Heart right ventricle (tissue), 16 donors: ENCODE measurements at regions not wholly inside any gene's neighbourhood (a gene's known extent, or its start where the extent isn't known, plus 50 kb on each side); places are given as distances from the start of the nearest gene placed in this dataset.
A peak's percentile ranks its signal among the peaks of the same experiment; 100 is the strongest.

Experiments
- ATAC-seq, 8 donors: fragments of 200-7000 bp; cut with Tn5 transposase; one replicate each; pipeline ENCODE4 v1.9.1; 2020; ENCODE audit warnings: mild to moderate bottlenecking in 8 of 8, moderate library complexity in 8 of 8, moderate number of reproducible peaks in 1 of 8
- DNase-seq, 2 donors: peaks; one replicate each; pipeline ENCODE4 v3.0.0-alpha.2; 2020
- H3K27ac ChIP-seq, 10 donors: fragments of 200-600 bp; sonication (generic) in 2 of 10; one replicate each; pipeline versions ENCODE4 v1.5.0 to v1.8.0; 2020 to 2022; ENCODE audit warnings: mild to moderate bottlenecking in 3 of 10
- H3K27me3 ChIP-seq, 7 donors: fragments of 200-600 bp; one replicate each; pipeline ENCODE4 v1.8.0; 2021 to 2022; ENCODE audit warnings: mild to moderate bottlenecking in 2 of 7
- H3K36me3 ChIP-seq, 9 donors: fragments of 200-600 bp; sonication (generic) in 1 of 9; one replicate each; pipeline versions ENCODE4 v1.5.0 to v1.8.0; 2020 to 2022; ENCODE audit warnings: mild to moderate bottlenecking in 2 of 9
- H3K4me1 ChIP-seq, 9 donors: fragments of 200-600 bp; sonication (generic) in 1 of 9; one replicate each; pipeline versions ENCODE4 v1.5.0 to v1.8.0; 2020 to 2022; ENCODE audit warnings: mild to moderate bottlenecking in 4 of 9
- H3K4me3 ChIP-seq, 10 donors: fragments of 200-600 bp; sonication (generic) in 2 of 10; one replicate each; pipeline versions ENCODE4 v1.5.0 to v1.8.0; 2020 to 2022; ENCODE audit warnings: mild to moderate bottlenecking in 7 of 10, moderate library complexity in 2 of 10
- H3K9me3 ChIP-seq, 11 donors: fragments of 200-600 bp in 10 of 11; sonication (generic) in 2 of 11; one replicate each; pipeline versions ENCODE4 v1.5.0 to v1.8.0; 2013 to 2022; ENCODE audit warnings: mild to moderate bottlenecking in 2 of 11, control low read depth in 1 of 11, moderate library complexity in 1 of 11
- CTCF ChIP-seq, 9 donors: fragments of 200-600 bp; sonication (generic) in 2 of 9; IDR thresholded peaks; one replicate each; pipeline versions ENCODE4 v1.5.0 to v1.8.0; 2021 to 2022; ENCODE audit warnings: antibody characterized with exemption in 9 of 9, mild to moderate bottlenecking in 5 of 9, moderate library complexity in 1 of 9
- WGBS, 2 donors: extraction: QIAGEN DNeasy Blood & Tissue Kit; methylation state at CpG; one replicate each; pipeline ENCODE4 v1.1.7; 2013; ENCODE audit warnings: inconsistent platforms in 1 of 2; 5-methylcytosine and 5-hydroxymethylcytosine counted together
- intact Hi-C, 10 donors: fragments of 100-400 bp; cut with DNase I; formaldehyde crosslinking; loops; one replicate each; pipeline versions ENCODE4 v1.11.1 to v1.14.2; 2022
- donor health status: Arrhythmogenic right ventricular cardiomyopathy.
- donor health status: ischemic (EF 13 %, LVEDD 7.1; RV severe dilation, severe dysfunction).
- donor health status: healthy with polysubstance abuse.
- donor health status: DM: no; HTN: yes; CAD: no.
- donor health status: DM: no; HTN: no; CAD: no.
- donor health status: ischemic (EF 25% LVEDD 6.9; RV normal size, moderate dysfunction).
- donor health status: ischemic (EF 25% LVEDD 5.7; RV mildly dilated, moderate dysfunction).
- donor health status: healthy.
- donor health status: DM: yes; HTN: yes; CAD: no.
- donor health status: Ischemic cardiomyopathy.
- donor health status: ischemic (EF 35%, LVEDD 5.7; RV mildly dilated, moderate dysfunction).
- donor health status: nonischemic (EF 11% LVEDD 7.7; RV severe dilation, severe dysfunction).
- donor health status: DM: yes; HTN: yes; CAD: no.
- donor health status: PGD.
- donor health status: ischemic (EF 29% LVEDD 5.4; RV normal size, mild dysfunction).
- donor health status: nonischemic (EF 23%, LVEDD 6.1; RV moderate dilation, normal function).

GRCh38 chr2:228649876-228650275 lies 468.4 kb upstream of the SPHKAP start:
- TF ChIP-seq CTCF (IDR thresholded peaks at IDR 0.05), result no peak
- intact Hi-C loops, result loop anchor here in 8 of 10 donors (5.0 to 10.0 kb wide), 6 partner anchors 273 to 468 kb away; partner anchors contain the start of gene SPHKAP (in 4 of the 8)
- ATAC-seq (peak in 4 of 8 donors; percentile 16 to 70 (median 62)), DNase-seq (no peak)
- peak overlapping the region in 8 of 10 donors; percentile 20 to 74 (median 57) for H3K27ac ChIP-seq
- H3K27me3 ChIP-seq, result no peaks in the 10 kb centered on the region
- WGBS, 2 donors, result 31 to 46% methylated on average over 2 of the region's 2 CpGs
- H3K4me1 ChIP-seq, result peaks cover 0 to 12% (median 0%) of the 10 kb centered on the region in 9 donors
- peaks cover 0 to 10% (median 0%) of the 10 kb centered on the region in 11 donors for H3K9me3 ChIP-seq
- H3K36me3 ChIP-seq, result no peaks in the 10 kb centered on the region
- H3K4me3 ChIP-seq, result no peak overlapping the region

DNA sequence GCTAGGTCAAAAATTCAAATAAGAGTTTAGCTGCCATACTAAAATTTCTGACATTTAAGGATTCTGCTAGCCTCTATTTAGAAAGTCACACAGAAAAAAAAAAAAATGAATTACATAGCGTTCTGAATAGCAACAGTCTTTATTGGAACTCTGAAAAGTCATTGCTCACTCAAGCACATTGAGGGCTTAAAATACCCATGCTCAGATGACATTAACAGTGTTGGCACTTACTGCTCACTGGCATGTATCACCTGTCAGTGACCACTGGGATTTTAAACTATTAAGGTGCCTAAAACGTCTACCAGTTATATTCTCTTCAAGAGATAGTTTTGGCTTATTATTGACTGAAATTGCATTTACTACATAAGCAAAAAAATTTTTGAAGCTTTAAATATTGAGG lies 468.0 kb upstream of the SPHKAP start:
- H3K27me3 ChIP-seq, result no peaks in the 10 kb centered on the region
- no peak for TF ChIP-seq CTCF (IDR thresholded peaks at IDR 0.05)
- intact Hi-C loops, result no loop called here
- WGBS, 2 donors, result 36 to 45% methylated on average over 2 of the region's 2 CpGs
- peak overlapping the region in 9 of 10 donors; percentile 20 to 74 (median 54) for H3K27ac ChIP-seq
- H3K4me3 ChIP-seq, result no peak overlapping the region
- peaks cover 0 to 12% (median 0%) of the 10 kb centered on the region in 9 donors for H3K4me1 ChIP-seq
- no peaks in the 10 kb centered on the region for H3K36me3 ChIP-seq
- H3K9me3 ChIP-seq, result peaks cover 0 to 10% (median 0%) of the 10 kb centered on the region in 11 donors
- peak; percentile 74 to 98 (median 92) for ATAC-seq
- peak in 1 of 2 donors; percentile 31 for DNase-seq

DNA sequence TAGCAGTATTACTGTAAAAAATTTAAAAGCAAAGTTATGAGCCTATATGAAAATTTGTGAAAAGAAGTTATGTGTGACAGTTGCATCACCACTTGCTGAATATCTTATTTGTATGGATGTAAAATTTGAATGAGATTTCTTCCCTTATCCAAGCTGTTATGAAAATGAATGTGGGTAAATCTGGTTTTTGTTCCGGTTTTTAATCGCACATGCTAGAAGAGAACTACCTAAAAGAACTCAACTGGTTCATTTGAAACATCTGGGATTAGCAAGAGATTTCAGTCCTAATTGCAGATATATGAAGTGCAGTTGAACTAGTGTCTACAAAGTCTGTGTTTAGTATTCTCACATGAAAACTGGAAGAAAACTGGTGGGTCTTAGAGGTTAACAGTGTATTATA lies 467.1 kb upstream of the SPHKAP start:
- peaks cover 0 to 13% (median 0%) of the 10 kb centered on the region in 9 donors for H3K4me1 ChIP-seq
- H3K27me3 ChIP-seq, result no peaks in the 10 kb centered on the region
- no peaks in the 10 kb centered on the region for H3K36me3 ChIP-seq
- 92 to 96% methylated on average over 2 of the region's 2 CpGs for WGBS, 2 donors
- no peak for ATAC-seq
- H3K27ac ChIP-seq, result peak overlapping the region in 2 of 10 donors; percentile 54 to 60
- intact Hi-C loops, result no loop called here
- H3K4me3 ChIP-seq, result no peak overlapping the region
- no peak for TF ChIP-seq CTCF (IDR thresholded peaks at IDR 0.05)
- peaks cover 0 to 10% (median 0%) of the 10 kb centered on the region in 11 donors for H3K9me3 ChIP-seq
- DNase-seq, result no peak

DNA sequence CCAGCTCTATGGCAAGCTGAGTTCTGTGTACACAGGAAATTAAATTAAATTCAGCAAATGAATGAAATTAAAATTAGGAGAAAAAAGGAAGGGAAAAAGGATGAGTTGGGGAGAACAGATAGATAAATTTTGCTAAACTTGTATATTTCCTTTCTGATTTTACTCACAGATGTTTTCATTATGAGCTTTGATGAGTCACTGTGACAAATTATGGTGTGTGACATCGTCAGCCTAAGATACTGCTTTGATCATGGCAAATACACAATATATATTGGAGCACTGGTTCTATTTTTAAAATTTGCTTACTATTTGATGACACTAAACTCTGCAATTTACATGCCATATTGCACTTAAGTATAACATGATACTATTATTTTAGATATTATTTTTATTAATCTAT lies 464.6 kb upstream of the SPHKAP start:
- intact Hi-C loops, result no loop called here

More for the DNA sequence above, 464.6 kb upstream of the SPHKAP start:
- Histone ChIP-seq H3K27me3 (no peaks in the 10 kb centered on the region), H3K4me1 (peaks cover 0 to 13% (median 0%) of the 10 kb centered on the region in 9 donors), H3K9me3 (peaks cover 0 to 9% (median 0%) of the 10 kb centered on the region in 11 donors), H3K36me3 (no peaks in the 10 kb centered on the region), H3K4me3 (no peak overlapping the region), H3K27ac (no peak overlapping the region)
- no peak for TF ChIP-seq CTCF (IDR thresholded peaks at IDR 0.05)
- 63 to 80% methylated on average over 1 of the region's 1 CpG for WGBS, 2 donors
- DNase-seq (no peak), ATAC-seq (no peak)
